Loucy (cell line): ENCODE measurements at regions not wholly inside any gene's neighbourhood (a gene's known extent, or its start where the extent isn't known, plus 50 kb on each side); places are given as distances from the start of the nearest gene placed in this dataset.

Source experiments
- CTCF ChIP-seq: fragments of 200-600 bp; sonication (generic); conservative IDR thresholded peaks from 2 replicates; pipeline ENCODE4 v1.5.1; 2014; ENCODE audit warnings: mild to moderate bottlenecking, antibody characterized with exemption, low read length
- EZH2phosphoT487 ChIP-seq: fragments of 200-600 bp; IDR thresholded peaks from 2 replicates; pipeline ENCODE4 v1.6.1; 2018; ENCODE audit warnings: antibody characterized with exemption, mild to moderate bottlenecking, moderate library complexity, borderline replicate concordance

- TF ChIP-seq CTCF (no peak), EZH2phosphoT487 (no peak)
These were observed 54.0 kb upstream of the TOP3B start for GRCh38 chr22:22036588-22036987.
